Natural killer cell treated with Interleukin-12 subunit alpha and Interleukin-12 subunit beta and Interleukin-15 and Interleukin-18, amount 100 ng/mL, for 72 hours (primary cell): ENCODE measurements at regions not wholly inside any gene's neighbourhood (a gene's known extent, or its start where the extent isn't known, plus 50 kb on each side); places are given as distances from the start of the nearest gene placed in this dataset.
"Not testable (repeated sequence)": the region's sequence is repeated elsewhere in the genome, so short reads cannot be mapped to it uniquely, and the experiment has no call there.

Source experiments
- ATAC-seq, 2 donors: fragments of 150-1000 bp; cut with Tn5 transposase in 1 of 2; sonication (Bioruptor Pico), chemical (Tn5 transposase) in 1 of 2; 2 replicates each; pipeline ENCODE4 v1.10.0; 2021
- DNase-seq: peaks from one replicate; pipeline ENCODE4 v3.0.0; 2022; ENCODE audit warnings: low spot score
- H3K27ac Mint-ChIP-seq, 2 donors: 1 replicate in 1 of 2; 2 replicates in 1 of 2; pipeline ENCODE4 v1.8.0; 2022; ENCODE audit warnings: mixed read lengths in 2 of 2, mild to moderate bottlenecking in 1 of 2, moderate library complexity in 1 of 2
- H3K27me3 Mint-ChIP-seq, 2 donors: 1 replicate in 1 of 2; 2 replicates in 1 of 2; pipeline ENCODE4 v1.8.0; 2022; ENCODE audit warnings: mixed read lengths in 2 of 2
- H3K36me3 Mint-ChIP-seq: one replicate; pipeline ENCODE4 v1.8.0; 2022; ENCODE audit warnings: mixed read lengths
- H3K4me1 Mint-ChIP-seq, 2 donors: 1 replicate in 1 of 2; 2 replicates in 1 of 2; pipeline ENCODE4 v1.8.0; 2022; ENCODE audit warnings: low read depth in 2 of 2, mixed read lengths in 2 of 2, mild to moderate bottlenecking in 1 of 2
- H3K4me3 Mint-ChIP-seq: one replicate; pipeline ENCODE4 v1.8.0; 2022; ENCODE audit warnings: mixed read lengths
- H3K9me3 Mint-ChIP-seq: 2 replicates; pipeline ENCODE4 v1.8.0; 2022; ENCODE audit warnings: mixed read lengths

- Mint-ChIP-seq H3K27ac (no peak overlapping the region), H3K4me3 (no peak overlapping the region), H3K4me1 (peaks cover 0 to 3% of the 10 kb centered on the region in 2 donors), H3K36me3 (no peaks in the 10 kb centered on the region), H3K27me3 (no peaks in the 10 kb centered on the region), H3K9me3 (peaks cover 13% of the 10 kb centered on the region)
- DNase-seq (no peak), ATAC-seq (no peak)
Measured at GRCh38 chr15:54808321-54808720, 388.4 kb downstream of the RSL24D1 start.

- peaks cover 10% of the 10 kb centered on the region for H3K9me3 Mint-ChIP-seq
- DNase-seq (no peak), ATAC-seq (no peak)
- H3K4me1 Mint-ChIP-seq = peaks cover 0 to 8% of the 10 kb centered on the region in 2 donors
- H3K27me3 Mint-ChIP-seq = no peaks in the 10 kb centered on the region
- H3K4me3 Mint-ChIP-seq = no peak overlapping the region
- no peaks in the 10 kb centered on the region for H3K36me3 Mint-ChIP-seq
- no peak overlapping the region for H3K27ac Mint-ChIP-seq
Measured at GRCh38 chr15:54803987-54804386, 392.8 kb downstream of the RSL24D1 start.

- ATAC-seq (peak in 1 of 2 donors; percentile 57), DNase-seq (no peak)
- peaks cover 10% of the 10 kb centered on the region for H3K9me3 Mint-ChIP-seq
- no peak overlapping the region for H3K4me3 Mint-ChIP-seq
- no peaks in the 10 kb centered on the region for H3K36me3 Mint-ChIP-seq
- H3K27me3 Mint-ChIP-seq = no peaks in the 10 kb centered on the region
- peaks cover 0 to 8% of the 10 kb centered on the region in 2 donors for H3K4me1 Mint-ChIP-seq
- H3K27ac Mint-ChIP-seq = no peak overlapping the region
Measured at GRCh38 chr15:54803134-54803808, 393.5 kb downstream of the RSL24D1 start.

- no peak overlapping the region for H3K27ac Mint-ChIP-seq
- H3K27me3 Mint-ChIP-seq = no peaks in the 10 kb centered on the region
- DNase-seq (no peak), ATAC-seq (no peak)
- H3K36me3 Mint-ChIP-seq = no peaks in the 10 kb centered on the region
- no peaks in the 10 kb centered on the region for H3K4me1 Mint-ChIP-seq
- no peaks in the 10 kb centered on the region for H3K9me3 Mint-ChIP-seq
- no peak overlapping the region for H3K4me3 Mint-ChIP-seq
Measured at GRCh38 chr15:54792526-54792925, 404.2 kb downstream of the RSL24D1 start.

- H3K4me1 Mint-ChIP-seq = no peaks in the 10 kb centered on the region
- ATAC-seq = no peak
- H3K4me3 Mint-ChIP-seq = no peak overlapping the region
- H3K27ac Mint-ChIP-seq = no peak overlapping the region
- no peaks in the 10 kb centered on the region for H3K36me3 Mint-ChIP-seq
- H3K9me3 Mint-ChIP-seq = peaks cover 4% of the 10 kb centered on the region
- H3K27me3 Mint-ChIP-seq = no peaks in the 10 kb centered on the region
- no peak for DNase-seq
Measured at GRCh38 chr15:54790693-54791092, 406.0 kb downstream of the RSL24D1 start.

GRCh38 chr15:54789376-54789775 lies 407.4 kb downstream of the RSL24D1 start:
- ATAC-seq = no peak
- H3K36me3 Mint-ChIP-seq = peaks cover 3% of the 10 kb centered on the region
- no peaks in the 10 kb centered on the region for H3K4me1 Mint-ChIP-seq
- no peak for DNase-seq
- H3K9me3 Mint-ChIP-seq = peaks cover 6% of the 10 kb centered on the region
- no peak overlapping the region for H3K27ac Mint-ChIP-seq
- no peak overlapping the region for H3K4me3 Mint-ChIP-seq
- H3K27me3 Mint-ChIP-seq = no peaks in the 10 kb centered on the region

GRCh38 chr15:54781220-54781619 lies 415.5 kb downstream of the RSL24D1 start:
- ATAC-seq, H3K27ac Mint-ChIP-seq, DNase-seq, H3K4me3 Mint-ChIP-seq, H3K4me1 Mint-ChIP-seq, H3K27me3 Mint-ChIP-seq: not testable (repeated sequence)
- Mint-ChIP-seq H3K9me3 (peaks cover 17% of the 10 kb centered on the region), H3K36me3 (peaks cover 14% of the 10 kb centered on the region)

GRCh38 chr15:54779271-54779670 lies 417.5 kb downstream of the RSL24D1 start:
- Mint-ChIP-seq H3K4me3 (no peak overlapping the region), H3K4me1 (no peaks in the 10 kb centered on the region), H3K9me3 (peaks cover 17% of the 10 kb centered on the region), H3K36me3 (peaks cover 9% of the 10 kb centered on the region), H3K27ac (no peak overlapping the region), H3K27me3 (no peaks in the 10 kb centered on the region)
- no peak for ATAC-seq
- no peak for DNase-seq

- no peaks in the 10 kb centered on the region for H3K4me1 Mint-ChIP-seq
- DNase-seq (no peak), ATAC-seq (no peak)
- peaks cover 9% of the 10 kb centered on the region for H3K9me3 Mint-ChIP-seq
- H3K27ac Mint-ChIP-seq = no peak overlapping the region
- no peak overlapping the region for H3K4me3 Mint-ChIP-seq
- H3K27me3 Mint-ChIP-seq = no peaks in the 10 kb centered on the region
- H3K36me3 Mint-ChIP-seq = no peaks in the 10 kb centered on the region
Measured at GRCh38 chr15:54776410-54776809, 420.3 kb downstream of the RSL24D1 start.

GRCh38 chr15:54772663-54773062 lies 424.1 kb downstream of the RSL24D1 start:
- no peak overlapping the region for H3K27ac Mint-ChIP-seq
- no peaks in the 10 kb centered on the region for H3K27me3 Mint-ChIP-seq
- no peak overlapping the region for H3K4me3 Mint-ChIP-seq
- DNase-seq = no peak
- H3K9me3 Mint-ChIP-seq = peaks cover 9% of the 10 kb centered on the region
- no peak for ATAC-seq
- no peaks in the 10 kb centered on the region for H3K4me1 Mint-ChIP-seq
- no peaks in the 10 kb centered on the region for H3K36me3 Mint-ChIP-seq

- H3K27me3 Mint-ChIP-seq, DNase-seq, ATAC-seq, H3K36me3 Mint-ChIP-seq, H3K27ac Mint-ChIP-seq, H3K4me3 Mint-ChIP-seq, H3K4me1 Mint-ChIP-seq: not testable (repeated sequence)
- peaks cover 17% of the 10 kb centered on the region for H3K9me3 Mint-ChIP-seq
Measured at GRCh38 chr15:54749461-54749860, 447.3 kb downstream of the RSL24D1 start.

- Mint-ChIP-seq H3K27ac (no peak overlapping the region), H3K36me3 (peaks cover 8% of the 10 kb centered on the region), H3K27me3 (no peaks in the 10 kb centered on the region), H3K4me1 (no peaks in the 10 kb centered on the region), H3K4me3 (no peak overlapping the region), H3K9me3 (peaks cover 22% of the 10 kb centered on the region)
- ATAC-seq (no peak), DNase-seq (no peak)
Measured at GRCh38 chr15:54722342-54722986, 474.3 kb downstream of the RSL24D1 start.

- Mint-ChIP-seq H3K36me3 (peaks cover 4% of the 10 kb centered on the region), H3K27ac (no peak overlapping the region), H3K4me3 (no peak overlapping the region), H3K27me3 (no peaks in the 10 kb centered on the region), H3K9me3 (peaks cover 15% of the 10 kb centered on the region), H3K4me1 (no peaks in the 10 kb centered on the region)
- DNase-seq (no peak), ATAC-seq (no peak)
Measured at GRCh38 chr15:54719325-54719724, 477.4 kb downstream of the RSL24D1 start.

GRCh38 chr15:54707805-54708752 lies 488.7 kb downstream of the RSL24D1 start:
- no peak overlapping the region for H3K27ac Mint-ChIP-seq
- no peaks in the 10 kb centered on the region for H3K27me3 Mint-ChIP-seq
- H3K36me3 Mint-ChIP-seq = no peaks in the 10 kb centered on the region
- ATAC-seq = peak in 1 of 2 donors; percentile 48
- H3K9me3 Mint-ChIP-seq = peaks cover 9% of the 10 kb centered on the region
- no peaks in the 10 kb centered on the region for H3K4me1 Mint-ChIP-seq
- no peak for DNase-seq
- H3K4me3 Mint-ChIP-seq = no peak overlapping the region
